ENCODE measurements at regions not wholly inside any gene's neighbourhood (a gene's known extent, or its start where the extent isn't known, plus 50 kb on each side); places are given as distances from the start of the nearest gene placed in this dataset.

- DNase-seq: no peak
These were observed 247.5 kb upstream of the GOLIM4 start for GRCh38 chr3:168342946-168343850.

- DNase-seq: no peak
These were observed 246.5 kb upstream of the GOLIM4 start for GRCh38 chr3:168341956-168342936.

- no peak for DNase-seq
These were observed 245.6 kb upstream of the GOLIM4 start for GRCh38 chr3:168341192-168341815.

- DNase-seq: no peak
These were observed 242.4 kb upstream of the GOLIM4 start for GRCh38 chr3:168338161-168338560.

- no peak for DNase-seq
These were observed 240.6 kb upstream of the GOLIM4 start for GRCh38 chr3:168336276-168336675.

GRCh38 chr3:168333410-168333935 is 237.7 kb upstream of the GOLIM4 start:
- DNase-seq: no peak

- no peak for DNase-seq
These were observed 236.0 kb upstream of the GOLIM4 start for GRCh38 chr3:168331756-168332155.

- no peak for DNase-seq
These were observed 235.3 kb upstream of the GOLIM4 start for GRCh38 chr3:168330983-168331382.

- DNase-seq: no peak
These were observed 232.1 kb upstream of the GOLIM4 start for GRCh38 chr3:168327856-168328255.

GRCh38 chr3:168325684-168326083 is 230.0 kb upstream of the GOLIM4 start:
- no peak for DNase-seq

- DNase-seq: no peak
These were observed 227.2 kb upstream of the GOLIM4 start for GRCh38 chr3:168322941-168323340.

- no peak for DNase-seq
These were observed 218.4 kb upstream of the GOLIM4 start for GRCh38 chr3:168314166-168314565.

GRCh38 chr3:168312984-168313383 is 217.3 kb upstream of the GOLIM4 start:
- DNase-seq: no peak

- DNase-seq: no peak
These were observed 212.2 kb upstream of the GOLIM4 start for GRCh38 chr3:168307893-168308292.

- no peak for DNase-seq
These were observed 199.3 kb upstream of the GOLIM4 start for GRCh38 chr3:168295027-168295426.

- DNase-seq: no peak
These were observed 196.6 kb upstream of the GOLIM4 start for GRCh38 chr3:168292296-168292695.

- no peak for DNase-seq
These were observed 193.8 kb upstream of the GOLIM4 start for GRCh38 chr3:168289471-168290008.

GRCh38 chr3:168288511-168289401 is 193.0 kb upstream of the GOLIM4 start:
- DNase-seq: no peak

GRCh38 chr3:168285506-168285905 is 189.8 kb upstream of the GOLIM4 start:
- no peak for DNase-seq

- no peak for DNase-seq
These were observed 189.0 kb upstream of the GOLIM4 start for GRCh38 chr3:168284728-168285127.

GRCh38 chr3:168275662-168276061 is 179.9 kb upstream of the GOLIM4 start:
- no peak for DNase-seq
